WTC11 (cell line): ENCODE measurements at regions not wholly inside any gene's neighbourhood (a gene's known extent, or its start where the extent isn't known, plus 50 kb on each side); places are given as distances from the start of the nearest gene placed in this dataset.

ENCODE experiments used
- ATAC-seq: fragments of 200-7000 bp; cut with Tn5 transposase; 2 replicates; pipeline ENCODE4 v1.10.0; 2021; ENCODE audit warnings: mild to moderate bottlenecking, moderate library complexity
- CTCF ChIA-PET: fragments of 300-600 bp; sonication (Branson Sonifier 250); formaldehyde crosslinking; loops from one replicate; lab custom pipeline; 2021; ENCODE audit warnings: antibody characterized with exemption; lab: Charles Lee
- POLR2A ChIA-PET: fragments of 350-600 bp; sonication (Branson Sonifier 250); formaldehyde crosslinking; loops from one replicate; lab custom pipeline; 2021; ENCODE audit warnings: antibody characterized with exemption; lab: Charles Lee
- DNase-seq: peaks from one replicate; pipeline ENCODE4 v3.0.0; 2021; ENCODE audit warnings: low spot score
- H3K27ac Mint-ChIP-seq: 2 replicates; pipeline ENCODE4 v1.8.0; 2021; ENCODE audit warnings: mixed read lengths
- H3K27me3 Mint-ChIP-seq: 2 replicates; pipeline ENCODE4 v1.8.0; 2021; ENCODE audit warnings: low read depth, mild to moderate bottlenecking, moderate library complexity, mixed read lengths
- H3K36me3 Mint-ChIP-seq: 2 replicates; pipeline ENCODE4 v1.8.0; 2021; ENCODE audit warnings: mixed read lengths
- H3K4me1 Mint-ChIP-seq: 2 replicates; pipeline ENCODE4 v1.8.0; 2022; ENCODE audit warnings: mixed read lengths
- H3K4me3 Mint-ChIP-seq: 2 replicates; pipeline ENCODE4 v1.8.0; 2021; ENCODE audit warnings: mild to moderate bottlenecking, moderate library complexity, mixed read lengths
- H3K9me3 Mint-ChIP-seq: 2 replicates; pipeline ENCODE4 v1.8.0; 2021; ENCODE audit warnings: mixed read lengths
- ATF1 ChIP-seq: sonication (generic); formaldehyde crosslinking; IDR thresholded peaks from 2 replicates; pipeline ENCODE4 v1.8.1; 2023; ENCODE audit warnings: mild to moderate bottlenecking, moderate library complexity, missing genetic modification reagents
- ATF2 ChIP-seq: sonication (generic); formaldehyde crosslinking; IDR thresholded peaks from 2 replicates; pipeline ENCODE4 v1.8.1; 2022; ENCODE audit warnings: low read depth, missing genetic modification reagents, borderline replicate concordance
- CDX4 ChIP-seq: fragments of 250-450 bp; sonication (Bioruptor Pico); IDR thresholded peaks from 2 replicates; pipeline ENCODE4 v1.9.0; 2021; ENCODE audit warnings: moderate library complexity, mild to moderate bottlenecking, inconsistent platforms, borderline replicate concordance
- CREM ChIP-seq: sonication (generic); formaldehyde crosslinking; IDR thresholded peaks from 2 replicates; pipeline ENCODE4 v1.8.1; 2022; ENCODE audit warnings: mild to moderate bottlenecking, missing genetic modification reagents, moderate library complexity
- CTCF ChIP-seq: fragments of 200-600 bp; IDR thresholded peaks from 2 replicates; pipeline ENCODE4 v1.8.0; 2022; ENCODE audit warnings: antibody characterized with exemption
- E2F1 ChIP-seq: sonication (generic); formaldehyde crosslinking; IDR thresholded peaks from 2 replicates; pipeline ENCODE4 v1.8.0; 2022; ENCODE audit warnings: mild to moderate bottlenecking, missing genetic modification reagents
- E2F4 ChIP-seq: sonication (generic); formaldehyde crosslinking; IDR thresholded peaks from 2 replicates; pipeline ENCODE4 v1.8.1; 2022; ENCODE audit warnings: low read depth, mild to moderate bottlenecking, moderate library complexity, missing genetic modification reagents, borderline replicate concordance
- ERG ChIP-seq: fragments of 250-450 bp; sonication (Bioruptor Pico); IDR thresholded peaks from 2 replicates; pipeline ENCODE4 v1.8.0; 2021; ENCODE audit warnings: mild to moderate bottlenecking
- FOXK1 ChIP-seq: sonication (generic); formaldehyde crosslinking; IDR thresholded peaks from 2 replicates; pipeline ENCODE4 v1.8.0; 2022; ENCODE audit warnings: mild to moderate bottlenecking, moderate library complexity, missing genetic modification reagents
- FOXP4 ChIP-seq: sonication (generic); formaldehyde crosslinking; IDR thresholded peaks from 2 replicates; pipeline ENCODE4 v1.8.0; 2022; ENCODE audit warnings: mild to moderate bottlenecking, missing genetic modification reagents
- GTF2I ChIP-seq: fragments of 250-450 bp; sonication (Bioruptor Pico); conservative IDR thresholded peaks from 2 replicates; pipeline ENCODE4 v1.4.0; 2021; ENCODE audit warnings: mild to moderate bottlenecking
- RORB ChIP-seq: fragments of 250-450 bp; sonication (Bioruptor Pico); IDR thresholded peaks from 2 replicates; pipeline ENCODE4 v1.9.0; 2021; ENCODE audit warnings: mild to moderate bottlenecking
- TCF7 ChIP-seq: sonication (generic); formaldehyde crosslinking; IDR thresholded peaks from 2 replicates; pipeline ENCODE4 v1.8.0; 2022; ENCODE audit warnings: mild to moderate bottlenecking, low read depth, missing genetic modification reagents, moderate library complexity
- TEAD4 ChIP-seq: sonication (generic); formaldehyde crosslinking; IDR thresholded peaks from 2 replicates; pipeline ENCODE4 v1.8.0; 2022; ENCODE audit warnings: mild to moderate bottlenecking, missing genetic modification reagents
- TP53 ChIP-seq: sonication (generic); formaldehyde crosslinking; IDR thresholded peaks from 2 replicates; pipeline ENCODE4 v1.8.1; 2023; ENCODE audit warnings: mild to moderate bottlenecking, missing genetic modification reagents
- ZBTB43 ChIP-seq: sonication (generic); formaldehyde crosslinking; IDR thresholded peaks from 2 replicates; pipeline ENCODE4 v1.8.1; 2023; ENCODE audit warnings: mild to moderate bottlenecking, missing genetic modification reagents
- ZNF138 ChIP-seq: sonication (generic); formaldehyde crosslinking; conservative IDR thresholded peaks from 2 replicates; pipeline ENCODE4 v1.8.1; 2022; ENCODE audit warnings: mild to moderate bottlenecking, moderate library complexity, missing genetic modification reagents

GRCh38 chr4:35643661-35644060, 600.7 kb downstream of the ARAP2 start:
- Mint-ChIP-seq H3K4me3 (no peak overlapping the region), H3K4me1 (no peaks in the 10 kb centered on the region), H3K9me3 (no peaks in the 10 kb centered on the region), H3K27ac (no peak overlapping the region), H3K36me3 (no peaks in the 10 kb centered on the region), H3K27me3 (no peaks in the 10 kb centered on the region)
- ChIA-PET CTCF (no interaction called here), POLR2A (no interaction called here)
- ATAC-seq (no peak), DNase-seq (no peak)
- TF ChIP-seq E2F4 (CRISPR knock-in tag) (no peak), TEAD4 (CRISPR knock-in tag) (no peak), CDX4 (CRISPR knock-in tag) (no peak), CTCF (no peak), RORB (CRISPR knock-in tag) (no peak), ATF1 (CRISPR knock-in tag) (no peak), E2F1 (no peak), GTF2I (CRISPR knock-in tag) (no peak), FOXP4 (CRISPR knock-in tag) (no peak), ZBTB43 (CRISPR knock-in tag) (no peak)

GRCh38 chr4:35644591-35644990, 599.7 kb downstream of the ARAP2 start:
- DNase-seq: no peak
- Mint-ChIP-seq H3K27ac (no peak overlapping the region), H3K27me3 (no peaks in the 10 kb centered on the region), H3K4me3 (no peak overlapping the region), H3K4me1 (no peaks in the 10 kb centered on the region), H3K9me3 (no peaks in the 10 kb centered on the region), H3K36me3 (no peaks in the 10 kb centered on the region)
- ChIA-PET CTCF (no interaction called here), POLR2A (no interaction called here)
- no peak for ATAC-seq
- no peak for TF ChIP-seq TCF7
- TF ChIP-seq TP53 (CRISPR knock-in tag): no peak
- no peak for TF ChIP-seq ZNF138 (CRISPR knock-in tag)
- no peak for TF ChIP-seq ATF2 (CRISPR knock-in tag)
- TF ChIP-seq CREM (CRISPR knock-in tag): no peak
- no peak for TF ChIP-seq FOXK1
- TF ChIP-seq ERG (CRISPR knock-in tag): no peak
